Epithelial cell of esophagus (primary cell): ENCODE measurements at regions not wholly inside any gene's neighbourhood (a gene's known extent, or its start where the extent isn't known, plus 50 kb on each side); places are given as distances from the start of the nearest gene placed in this dataset.
A peak's percentile ranks its signal among the peaks of the same experiment; 100 is the strongest.

Experiments
- DNase-seq: peaks from one replicate; pipeline ENCODE4 v3.0.0; 2010; ENCODE audit warnings: low read depth
- H3K4me3 ChIP-seq: 2 replicates; pipeline ENCODE4 v1.5.1; 2011; ENCODE audit warnings: mild to moderate bottlenecking, low read length, control low read depth
- TF ChIP-seq, protein P1 (sequence below): IDR thresholded peaks from 2 replicates; pipeline ENCODE4 v1.5.1; 2011; ENCODE audit warnings: low read depth, mild to moderate bottlenecking, low read length, control low read depth, inconsistent platforms; ENCODE audit not compliant: insufficient read depth; ENCODE audit errors: missing control alignments

DNA sequence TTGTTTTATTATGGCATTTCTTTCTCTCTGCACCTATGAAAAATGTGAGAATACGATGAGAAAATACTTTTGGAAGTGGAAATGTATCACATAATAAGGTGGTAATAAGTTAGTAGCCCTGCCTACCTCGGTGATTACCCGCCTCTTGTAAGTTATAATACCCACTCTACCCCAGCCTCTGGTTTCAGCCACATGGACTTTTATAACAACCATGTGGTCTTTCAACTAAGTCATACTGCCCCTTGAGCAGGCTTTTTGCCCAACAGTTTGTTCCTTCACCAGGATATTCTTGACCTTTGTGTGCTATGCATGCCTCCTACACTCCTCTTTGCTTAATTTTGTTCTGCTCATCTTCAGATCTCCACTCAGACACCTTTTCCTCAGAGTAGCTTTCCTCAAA, 470.6 kb upstream of the ZWINT start:
- H3K4me3 ChIP-seq, result no peak overlapping the region
- TF ChIP-seq, protein P1, sequence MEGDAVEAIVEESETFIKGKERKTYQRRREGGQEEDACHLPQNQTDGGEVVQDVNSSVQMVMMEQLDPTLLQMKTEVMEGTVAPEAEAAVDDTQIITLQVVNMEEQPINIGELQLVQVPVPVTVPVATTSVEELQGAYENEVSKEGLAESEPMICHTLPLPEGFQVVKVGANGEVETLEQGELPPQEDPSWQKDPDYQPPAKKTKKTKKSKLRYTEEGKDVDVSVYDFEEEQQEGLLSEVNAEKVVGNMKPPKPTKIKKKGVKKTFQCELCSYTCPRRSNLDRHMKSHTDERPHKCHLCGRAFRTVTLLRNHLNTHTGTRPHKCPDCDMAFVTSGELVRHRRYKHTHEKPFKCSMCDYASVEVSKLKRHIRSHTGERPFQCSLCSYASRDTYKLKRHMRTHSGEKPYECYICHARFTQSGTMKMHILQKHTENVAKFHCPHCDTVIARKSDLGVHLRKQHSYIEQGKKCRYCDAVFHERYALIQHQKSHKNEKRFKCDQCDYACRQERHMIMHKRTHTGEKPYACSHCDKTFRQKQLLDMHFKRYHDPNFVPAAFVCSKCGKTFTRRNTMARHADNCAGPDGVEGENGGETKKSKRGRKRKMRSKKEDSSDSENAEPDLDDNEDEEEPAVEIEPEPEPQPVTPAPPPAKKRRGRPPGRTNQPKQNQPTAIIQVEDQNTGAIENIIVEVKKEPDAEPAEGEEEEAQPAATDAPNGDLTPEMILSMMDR, result no peak
- DNase-seq, result no peak

DNA sequence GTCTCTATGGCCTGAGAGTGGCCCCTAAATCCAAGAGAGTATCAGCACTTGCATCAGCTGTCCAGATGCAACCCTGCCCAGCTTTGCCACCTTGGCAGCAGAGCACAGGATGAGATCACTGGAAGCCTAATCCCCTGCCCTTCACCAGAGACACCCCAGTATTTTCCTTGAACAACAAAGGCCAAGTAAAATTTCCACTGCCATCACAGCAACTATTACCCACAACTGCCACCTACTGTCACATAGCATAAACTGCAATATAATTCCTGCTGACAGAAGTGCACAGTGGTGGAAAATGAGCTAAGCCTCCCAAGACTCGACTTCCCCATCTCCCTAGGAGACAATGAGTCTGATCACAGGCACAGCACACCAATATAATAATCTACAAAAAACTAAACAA, 462.8 kb upstream of the ZWINT start:
- TF ChIP-seq, protein P1, result no peak
- H3K4me3 ChIP-seq, result no peak overlapping the region
- peak; percentile 34 for DNase-seq

DNA sequence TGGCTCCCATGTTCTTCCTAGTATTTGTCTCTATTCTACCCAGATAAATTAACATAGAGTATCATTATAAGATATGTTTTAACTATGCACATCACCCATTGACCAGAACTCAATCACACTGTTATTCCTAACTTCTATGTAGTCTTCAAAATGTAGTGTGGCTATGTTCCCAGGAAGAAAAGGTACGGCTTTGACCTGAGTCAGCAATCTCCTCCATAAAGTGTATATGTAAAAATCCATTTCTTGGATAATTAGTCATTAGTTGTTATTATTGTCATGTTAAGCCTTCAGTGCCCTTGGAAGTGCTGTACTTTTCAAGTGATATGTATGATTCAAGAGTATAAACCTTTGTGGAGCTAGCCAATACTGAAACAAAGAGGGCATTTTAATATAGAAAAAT, 444.0 kb upstream of the ZWINT start:
- TF ChIP-seq, protein P1, result no peak
- no peak overlapping the region for H3K4me3 ChIP-seq
- no peak for DNase-seq

DNA sequence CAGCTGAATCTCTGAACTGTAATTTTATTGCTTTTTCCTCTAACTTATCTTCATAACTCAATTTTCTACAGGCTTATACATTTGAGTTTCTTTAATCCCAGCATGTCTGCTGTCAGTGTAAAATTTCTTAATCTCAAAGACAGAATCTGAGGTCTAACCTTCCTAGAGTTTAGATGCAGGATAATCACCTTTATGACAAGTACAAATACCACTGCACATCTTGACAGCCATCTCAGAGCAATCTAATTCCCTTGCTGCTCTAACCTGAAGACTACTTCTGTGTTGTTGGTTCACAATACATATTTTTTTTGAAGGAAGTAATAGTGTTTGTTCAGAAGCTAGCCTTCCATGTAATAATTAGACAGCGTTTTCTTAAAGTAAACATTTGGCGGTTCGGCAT, 424.2 kb upstream of the ZWINT start:
- no peak for DNase-seq
- TF ChIP-seq, protein P1, result no peak
- no peak overlapping the region for H3K4me3 ChIP-seq

DNA sequence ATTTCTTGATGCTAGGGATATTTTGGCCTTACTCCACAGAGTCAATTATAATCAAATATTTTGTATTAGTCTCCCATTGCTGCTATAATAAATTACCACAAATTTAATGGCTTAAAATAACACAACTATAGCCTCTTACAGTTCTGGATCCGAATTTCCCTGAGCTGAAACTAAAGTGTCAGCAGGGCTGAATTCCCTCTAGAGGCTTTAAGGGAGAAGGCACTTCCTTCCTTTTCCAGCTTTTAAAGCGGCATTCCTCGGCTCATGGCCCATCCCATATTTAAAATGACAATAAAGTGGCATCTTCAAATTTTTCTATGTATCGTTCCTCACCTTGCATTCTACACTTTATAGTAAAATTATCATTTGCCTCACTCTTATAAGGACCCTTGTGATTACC, 421.4 kb upstream of the ZWINT start:
- no peak for DNase-seq
- H3K4me3 ChIP-seq, result no peak overlapping the region
- TF ChIP-seq, protein P1, result no peak

DNA sequence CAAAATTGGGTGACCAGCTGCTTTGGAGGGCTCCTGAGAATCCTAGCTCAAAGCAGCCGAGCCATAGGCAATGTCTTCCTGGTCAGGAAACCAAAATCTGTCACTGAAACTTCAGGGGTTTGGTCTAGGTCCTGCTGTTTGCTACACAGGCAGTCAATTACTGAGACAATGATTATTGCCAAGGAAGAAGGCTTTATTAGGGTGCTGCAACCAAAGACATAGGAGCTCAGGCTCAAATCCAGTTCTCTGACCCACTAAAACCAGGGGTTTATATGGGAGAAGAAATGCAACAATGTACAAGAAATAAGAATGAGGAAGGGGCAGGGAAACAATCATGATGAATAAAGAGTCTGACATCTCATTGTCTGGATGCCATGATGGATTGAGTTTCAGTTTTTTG, 410.3 kb upstream of the ZWINT start:
- TF ChIP-seq, protein P1, result no peak
- no peak overlapping the region for H3K4me3 ChIP-seq
- no peak for DNase-seq

DNA sequence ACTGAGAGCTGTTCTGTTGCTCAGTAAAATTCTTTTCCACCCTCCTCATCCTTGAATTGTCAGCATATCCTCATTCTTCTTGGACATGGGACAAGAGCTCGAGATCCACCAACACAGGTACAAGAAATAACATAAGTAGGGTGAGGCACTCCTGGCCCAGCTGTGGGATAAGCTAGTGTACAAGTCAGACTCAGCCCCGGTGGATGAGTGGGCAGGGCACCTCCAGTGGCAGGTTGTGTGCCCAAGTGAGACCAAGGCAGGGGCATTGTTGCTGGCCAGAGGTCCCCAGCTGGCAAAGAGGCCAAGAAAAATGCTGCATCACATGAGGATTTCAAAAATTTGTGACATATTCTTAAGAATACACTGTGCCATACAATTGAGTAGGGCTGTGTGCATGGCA, 402.0 kb upstream of the ZWINT start:
- no peak for DNase-seq
- no peak overlapping the region for H3K4me3 ChIP-seq
- TF ChIP-seq, protein P1, result no peak
